ENCODE measurements at regions not wholly inside any gene's neighbourhood (a gene's known extent, or its start where the extent isn't known, plus 50 kb on each side); places are given as distances from the start of the nearest gene placed in this dataset.
"Not testable (repeated sequence)": the region's sequence is repeated elsewhere in the genome, so short reads cannot be mapped to it uniquely, and the experiment has no call there.

DNA sequence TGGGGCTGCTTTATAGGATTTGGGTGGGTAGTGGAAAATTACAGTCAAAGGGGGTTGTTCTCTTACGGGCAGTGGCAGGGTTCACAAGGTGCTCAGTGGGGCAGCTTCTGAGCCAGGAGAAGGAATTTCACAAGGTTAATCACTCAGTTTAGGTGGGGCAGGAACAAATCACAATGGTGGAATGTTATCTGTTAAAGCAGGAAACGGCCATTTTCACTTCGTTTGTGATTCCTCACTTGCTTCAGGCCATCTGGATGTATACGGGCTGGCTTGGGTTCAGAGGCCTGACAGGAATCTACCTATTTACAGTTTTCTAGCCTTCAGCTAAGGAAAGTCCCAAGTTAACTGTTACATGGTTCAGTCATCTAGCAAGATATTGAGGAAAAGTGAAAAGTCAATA lies 1003.5 kb downstream of the STPG2 start:
- TF ChIP-seq, protein P1, sequence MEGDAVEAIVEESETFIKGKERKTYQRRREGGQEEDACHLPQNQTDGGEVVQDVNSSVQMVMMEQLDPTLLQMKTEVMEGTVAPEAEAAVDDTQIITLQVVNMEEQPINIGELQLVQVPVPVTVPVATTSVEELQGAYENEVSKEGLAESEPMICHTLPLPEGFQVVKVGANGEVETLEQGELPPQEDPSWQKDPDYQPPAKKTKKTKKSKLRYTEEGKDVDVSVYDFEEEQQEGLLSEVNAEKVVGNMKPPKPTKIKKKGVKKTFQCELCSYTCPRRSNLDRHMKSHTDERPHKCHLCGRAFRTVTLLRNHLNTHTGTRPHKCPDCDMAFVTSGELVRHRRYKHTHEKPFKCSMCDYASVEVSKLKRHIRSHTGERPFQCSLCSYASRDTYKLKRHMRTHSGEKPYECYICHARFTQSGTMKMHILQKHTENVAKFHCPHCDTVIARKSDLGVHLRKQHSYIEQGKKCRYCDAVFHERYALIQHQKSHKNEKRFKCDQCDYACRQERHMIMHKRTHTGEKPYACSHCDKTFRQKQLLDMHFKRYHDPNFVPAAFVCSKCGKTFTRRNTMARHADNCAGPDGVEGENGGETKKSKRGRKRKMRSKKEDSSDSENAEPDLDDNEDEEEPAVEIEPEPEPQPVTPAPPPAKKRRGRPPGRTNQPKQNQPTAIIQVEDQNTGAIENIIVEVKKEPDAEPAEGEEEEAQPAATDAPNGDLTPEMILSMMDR (IDR thresholded peaks at IDR 0.05), result no peak
- TF ChIP-seq POLR2AphosphoS5 (IDR thresholded peaks at IDR 0.05) (no peak), POLR2A (IDR thresholded peaks at IDR 0.05) (no peak), EP300 (IDR thresholded peaks at IDR 0.05) (no peak)
- H3K36me3 ChIP-seq, result no peaks in the 10 kb centered on the region
- no peaks in the 10 kb centered on the region for H3K27me3 ChIP-seq
- H3K9me3 ChIP-seq, result peaks cover 3% of the 10 kb centered on the region
- H3K27ac ChIP-seq, result no peak overlapping the region
- DNase-seq (ENCODE audit: low spot score in 2 of 2), result no peak
- no peaks in the 10 kb centered on the region for H3K4me1 ChIP-seq
- 57% methylated on average over 4 of the region's 4 CpGs for WGBS
- H3K4me3 ChIP-seq, result no peak overlapping the region

DNA sequence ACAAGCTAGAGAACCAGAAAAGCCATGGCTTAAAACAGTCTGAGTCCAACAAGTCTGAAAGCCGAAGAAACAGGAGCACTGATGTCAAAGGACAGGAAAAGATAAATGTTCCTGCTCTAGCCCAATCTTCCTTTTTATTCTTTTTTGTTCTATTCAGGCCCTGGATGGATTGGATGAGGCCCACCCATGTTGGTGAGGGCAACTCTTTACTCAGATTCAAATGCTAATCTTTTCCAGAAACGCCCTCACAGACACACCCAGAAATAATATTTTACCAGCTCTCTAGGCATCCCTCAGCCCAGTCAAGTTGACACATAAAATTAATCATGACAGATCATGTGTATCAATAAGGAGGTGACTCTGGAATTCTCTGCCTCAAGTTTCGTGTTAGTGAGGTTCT lies 1002.7 kb downstream of the STPG2 start:
- no peak for DNase-seq (ENCODE audit: low spot score in 2 of 2)
- Histone ChIP-seq H3K27ac (no peak overlapping the region), H3K4me1 (no peaks in the 10 kb centered on the region), H3K4me3 (no peak overlapping the region), H3K9me3 (peaks cover 3% of the 10 kb centered on the region), H3K27me3 (no peaks in the 10 kb centered on the region), H3K36me3 (no peaks in the 10 kb centered on the region)
- TF ChIP-seq POLR2AphosphoS5 (IDR thresholded peaks at IDR 0.05) (no peak), EP300 (IDR thresholded peaks at IDR 0.05) (no peak), POLR2A (IDR thresholded peaks at IDR 0.05) (no peak)
- TF ChIP-seq, protein P1 (IDR thresholded peaks at IDR 0.05), result no peak
- WGBS, result 56% methylated on average over 3 of the region's 3 CpGs

DNA sequence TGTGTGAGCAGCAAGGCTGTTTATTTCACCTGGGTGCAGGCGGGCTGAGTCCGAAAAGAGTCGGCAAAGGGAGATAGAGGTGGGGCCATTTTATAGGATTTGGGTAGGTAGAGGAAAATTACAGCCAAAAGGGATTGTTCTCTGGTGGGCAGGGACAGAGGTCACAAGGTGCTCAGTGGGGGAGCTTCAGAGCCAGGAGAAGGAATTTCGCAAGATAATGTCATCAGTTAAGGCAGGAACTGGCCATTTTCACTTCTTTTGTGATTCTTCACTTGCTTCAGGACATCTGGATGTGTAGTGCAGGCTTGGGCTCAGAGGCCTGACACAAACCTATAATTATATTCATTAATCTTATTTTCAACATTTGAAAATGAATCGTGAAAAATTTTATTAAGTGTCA lies 1001.9 kb downstream of the STPG2 start:
- 83% methylated on average over 5 of the region's 5 CpGs for WGBS
- H3K4me3 ChIP-seq; DNase-seq (ENCODE audit: low spot score in 2 of 2); H3K27ac ChIP-seq; H3K4me1 ChIP-seq; H3K9me3 ChIP-seq; H3K36me3 ChIP-seq; H3K27me3 ChIP-seq: not testable (repeated sequence)

DNA sequence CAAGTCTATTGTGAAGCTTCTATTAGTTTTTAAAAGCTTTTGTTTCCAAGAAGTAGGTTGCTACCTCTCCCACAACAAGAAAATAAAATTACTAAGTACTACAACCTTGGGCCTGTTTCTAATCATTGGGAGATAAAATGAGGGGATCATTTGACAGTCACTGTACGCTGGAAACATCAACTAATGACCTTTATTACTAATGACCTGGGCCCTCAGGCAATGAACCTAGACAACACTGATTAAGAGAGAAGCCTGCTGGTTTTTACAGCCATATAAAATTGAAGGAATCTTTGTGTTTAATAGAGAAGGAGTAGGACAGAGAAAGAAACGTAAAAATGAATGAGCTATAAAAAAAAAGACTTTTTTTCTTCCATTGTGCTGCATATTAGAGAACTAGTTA lies 1000.9 kb downstream of the STPG2 start:
- Histone ChIP-seq H3K4me1 (no peaks in the 10 kb centered on the region), H3K27ac (no peak overlapping the region), H3K9me3 (peaks cover 3% of the 10 kb centered on the region), H3K36me3 (no peaks in the 10 kb centered on the region), H3K4me3 (no peak overlapping the region), H3K27me3 (no peaks in the 10 kb centered on the region)
- no peak for TF ChIP-seq POLR2A (IDR thresholded peaks at IDR 0.05)
- TF ChIP-seq POLR2AphosphoS5 (IDR thresholded peaks at IDR 0.05), result no peak
- no peak for TF ChIP-seq EP300 (IDR thresholded peaks at IDR 0.05)
- TF ChIP-seq, protein P1 (IDR thresholded peaks at IDR 0.05), result no peak
- no peak for DNase-seq (ENCODE audit: low spot score in 2 of 2)
- 55% methylated on average over 2 of the region's 2 CpGs for WGBS

DNA sequence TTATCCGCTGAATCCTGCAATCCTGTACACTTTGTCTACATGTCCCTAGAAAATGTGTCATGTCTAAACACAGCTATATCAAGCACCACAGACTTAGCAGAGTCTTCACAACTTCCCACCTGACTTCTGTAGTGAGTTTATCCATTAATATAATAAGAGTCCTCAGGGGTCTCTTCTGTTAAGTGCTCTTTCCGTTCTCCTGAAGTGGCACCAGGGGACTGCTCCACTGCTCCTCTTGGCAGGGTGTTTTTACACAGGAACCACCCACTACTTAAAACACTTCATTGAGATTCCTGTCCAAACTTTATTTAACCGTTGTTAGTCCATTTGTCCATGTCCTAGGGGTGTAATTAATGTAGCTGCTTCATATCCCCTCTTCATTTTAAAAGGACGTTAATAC lies 1000.4 kb downstream of the STPG2 start:
- Histone ChIP-seq H3K4me3 (no peak overlapping the region), H3K9me3 (peaks cover 3% of the 10 kb centered on the region), H3K36me3 (no peaks in the 10 kb centered on the region), H3K4me1 (no peaks in the 10 kb centered on the region), H3K27ac (no peak overlapping the region), H3K27me3 (no peaks in the 10 kb centered on the region)
- no peak for DNase-seq (ENCODE audit: low spot score in 2 of 2)
- WGBS, result 70% methylated on average over 4 of the region's 4 CpGs
- TF ChIP-seq, protein P1 (IDR thresholded peaks at IDR 0.05), result no peak
- TF ChIP-seq POLR2AphosphoS5 (IDR thresholded peaks at IDR 0.05), result no peak
- no peak for TF ChIP-seq POLR2A (IDR thresholded peaks at IDR 0.05)
- no peak for TF ChIP-seq EP300 (IDR thresholded peaks at IDR 0.05)

DNA sequence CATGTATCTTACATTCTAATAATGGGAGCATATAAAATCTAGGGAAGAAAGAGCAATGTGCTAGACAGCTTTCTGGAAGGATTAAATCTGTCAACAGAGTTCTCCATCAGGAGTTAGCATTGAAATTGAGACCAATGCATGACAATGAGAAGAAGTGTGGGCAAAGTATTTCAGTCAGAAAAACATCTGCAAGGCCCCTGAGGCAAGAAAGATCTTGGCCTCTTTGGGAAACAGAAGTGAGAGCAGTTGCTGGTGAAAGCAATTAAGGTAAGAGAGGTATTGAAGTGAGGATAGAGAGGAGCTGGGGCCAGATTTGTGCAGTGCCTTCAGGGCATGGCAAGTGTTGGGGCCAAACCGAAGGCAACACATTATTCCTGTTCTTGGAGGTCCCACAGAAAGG lies 999.1 kb downstream of the STPG2 start:
- 40% methylated on average over 1 of the region's 1 CpG for WGBS
- no peak for TF ChIP-seq POLR2A (IDR thresholded peaks at IDR 0.05)
- TF ChIP-seq EP300 (IDR thresholded peaks at IDR 0.05), result no peak
- TF ChIP-seq POLR2AphosphoS5 (IDR thresholded peaks at IDR 0.05), result no peak
- TF ChIP-seq, protein P1 (IDR thresholded peaks at IDR 0.05), result no peak
- H3K27me3 ChIP-seq, result no peaks in the 10 kb centered on the region
- DNase-seq (ENCODE audit: low spot score in 2 of 2), result no peak
- no peaks in the 10 kb centered on the region for H3K4me1 ChIP-seq
- H3K27ac ChIP-seq, result no peak overlapping the region
- no peaks in the 10 kb centered on the region for H3K36me3 ChIP-seq
- H3K4me3 ChIP-seq, result no peak overlapping the region
- H3K9me3 ChIP-seq, result peaks cover 3% of the 10 kb centered on the region

All from suprapubic skin (tissue), 4 donors.